ENCODE measurements at regions not wholly inside any gene's neighbourhood (a gene's known extent, or its start where the extent isn't known, plus 50 kb on each side); places are given as distances from the start of the nearest gene placed in this dataset.

GRCh38 chr15:29345549-29346525 is 76.2 kb upstream of the NSMCE3 start:
- 64 to 74% (median 65%) methylated on average over 20 of the region's 20 CpGs for WGBS, 3 donors
- no peak for DNase-seq
- no peak for ATAC-seq
- Histone ChIP-seq H3K4me1 (no peaks in the 10 kb centered on the region), H3K4me3 (no peak overlapping the region), H3K36me3 (ENCODE audit: insufficient read depth in 1 of 2, low read depth in 1 of 2) (no peaks in the 10 kb centered on the region), H3K27me3 (ENCODE audit: insufficient read depth in 3 of 3, low read length in 2 of 3) (peaks cover 0 to 7% (median 0%) of the 10 kb centered on the region in 3 donors), H3K27ac (no peak overlapping the region), H3K9me3 (no peaks in the 10 kb centered on the region)
- TF ChIP-seq CTCF (IDR thresholded peaks at IDR 0.05), result no peak
- intact Hi-C loops (cut with DNase I), result no loop called here

GRCh38 chr15:29344474-29344873 is 74.9 kb upstream of the NSMCE3 start:
- Histone ChIP-seq H3K9me3 (no peaks in the 10 kb centered on the region), H3K36me3 (ENCODE audit: insufficient read depth in 1 of 2, low read depth in 1 of 2) (no peaks in the 10 kb centered on the region), H3K27ac (no peak overlapping the region), H3K27me3 (ENCODE audit: insufficient read depth in 3 of 3, low read length in 2 of 3) (peaks cover 0 to 7% (median 0%) of the 10 kb centered on the region in 3 donors), H3K4me3 (no peak overlapping the region), H3K4me1 (no peaks in the 10 kb centered on the region)
- WGBS, 3 donors, result 72 to 82% (median 80%) methylated on average over 3 of the region's 3 CpGs
- ATAC-seq (no peak), DNase-seq (no peak)
- no peak for TF ChIP-seq CTCF (IDR thresholded peaks at IDR 0.05)
- intact Hi-C loops (cut with DNase I), result no loop called here

GRCh38 chr15:29343229-29343628 is 73.6 kb upstream of the NSMCE3 start:
- no peak for TF ChIP-seq CTCF (IDR thresholded peaks at IDR 0.05)
- DNase-seq, result no peak
- Histone ChIP-seq H3K36me3 (ENCODE audit: insufficient read depth in 1 of 2, low read depth in 1 of 2) (no peaks in the 10 kb centered on the region), H3K4me3 (no peak overlapping the region), H3K4me1 (no peaks in the 10 kb centered on the region), H3K9me3 (no peaks in the 10 kb centered on the region), H3K27ac (no peak overlapping the region), H3K27me3 (ENCODE audit: insufficient read depth in 3 of 3, low read length in 2 of 3) (peaks cover 0 to 7% (median 0%) of the 10 kb centered on the region in 3 donors)
- 92 to 98% (median 98%) methylated on average over 2 of the region's 2 CpGs for WGBS, 3 donors
- no peak for ATAC-seq
- intact Hi-C loops (cut with DNase I), result no loop called here

GRCh38 chr15:29342201-29342600 is 72.6 kb upstream of the NSMCE3 start:
- Histone ChIP-seq H3K9me3 (no peaks in the 10 kb centered on the region), H3K36me3 (ENCODE audit: insufficient read depth in 1 of 2, low read depth in 1 of 2) (no peaks in the 10 kb centered on the region), H3K27ac (no peak overlapping the region), H3K27me3 (ENCODE audit: insufficient read depth in 3 of 3, low read length in 2 of 3) (peaks cover 0 to under 1% (median 0%) of the 10 kb centered on the region in 3 donors), H3K4me3 (no peak overlapping the region), H3K4me1 (no peaks in the 10 kb centered on the region)
- ATAC-seq (no peak), DNase-seq (no peak)
- intact Hi-C loops (cut with DNase I), result no loop called here
- 48 to 59% (median 55%) methylated on average over 8 of the region's 8 CpGs for WGBS, 3 donors
- TF ChIP-seq CTCF (IDR thresholded peaks at IDR 0.05), result no peak
